ENCODE measurements at regions not wholly inside any gene's neighbourhood (a gene's known extent, or its start where the extent isn't known, plus 50 kb on each side); places are given as distances from the start of the nearest gene placed in this dataset.
A peak's percentile ranks its signal among the peaks of the same experiment; 100 is the strongest.

DNA sequence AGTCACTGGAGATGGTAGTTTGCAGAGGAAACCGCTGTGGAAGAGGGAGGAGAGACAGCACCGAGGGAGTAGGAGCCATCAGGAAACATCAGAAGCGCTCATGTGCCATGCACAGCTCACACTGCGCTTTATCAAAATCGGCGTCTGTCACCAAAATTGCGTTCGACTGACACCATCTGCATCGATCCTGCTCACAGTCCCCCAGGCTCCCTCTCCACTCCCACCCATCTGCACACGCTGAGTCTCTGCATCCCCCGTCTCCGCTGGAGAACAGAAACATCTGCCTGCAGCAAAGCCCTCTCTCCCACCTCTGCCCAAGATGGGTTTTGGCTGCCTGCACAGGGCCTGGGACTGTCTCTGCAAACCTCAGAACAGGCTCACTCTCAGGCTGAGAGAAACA, 187.5 kb upstream of the RPL38 start:
- H3K27ac ChIP-seq (ENCODE audit: low read depth, low read length) = no peak overlapping the region
- peaks cover 10 to 29% (median 17%) of the 10 kb centered on the region in 4 donors for H3K4me1 Mint-ChIP-seq
- H3K27ac Mint-ChIP-seq = no peak overlapping the region
- no peaks in the 10 kb centered on the region for H3K9me3 ChIP-seq (ENCODE audit: control insufficient read depth in 1 of 2, low read length in 2 of 2)
- no peak for DNase-seq
- H3K4me3 ChIP-seq (ENCODE audit: low read length in 2 of 2) = no peak overlapping the region
- H3K36me3 Mint-ChIP-seq = no peaks in the 10 kb centered on the region
- ChIA-PET POLR2A (ENCODE audit: partially characterized antibody) (no interaction called here), CTCF (ENCODE audit: partially characterized antibody) (no interaction called here)
- H3K9me3 Mint-ChIP-seq = peaks cover 0 to 8% (median 1%) of the 10 kb centered on the region in 8 donors
- H3K27me3 Mint-ChIP-seq = peaks cover 4% of the 10 kb centered on the region in 2 donors
- H3K4me3 Mint-ChIP-seq = no peak overlapping the region
- no peaks in the 10 kb centered on the region for H3K27me3 ChIP-seq (ENCODE audit: insufficient read depth, low read length)
- no peaks in the 10 kb centered on the region for H3K36me3 ChIP-seq (ENCODE audit: insufficient read depth, low read length)
- peaks cover 12% of the 10 kb centered on the region for H3K4me1 ChIP-seq (ENCODE audit: insufficient read depth, low read length)
- intact Hi-C loops (cut with micrococcal nuclease) = no loop called here

GRCh38 chr17:74016461-74016860, 187.0 kb upstream of the RPL38 start:
- no peak overlapping the region for H3K27ac ChIP-seq (ENCODE audit: low read depth, low read length)
- intact Hi-C loops (cut with micrococcal nuclease) = no loop called here
- H3K36me3 Mint-ChIP-seq = no peaks in the 10 kb centered on the region

DNA sequence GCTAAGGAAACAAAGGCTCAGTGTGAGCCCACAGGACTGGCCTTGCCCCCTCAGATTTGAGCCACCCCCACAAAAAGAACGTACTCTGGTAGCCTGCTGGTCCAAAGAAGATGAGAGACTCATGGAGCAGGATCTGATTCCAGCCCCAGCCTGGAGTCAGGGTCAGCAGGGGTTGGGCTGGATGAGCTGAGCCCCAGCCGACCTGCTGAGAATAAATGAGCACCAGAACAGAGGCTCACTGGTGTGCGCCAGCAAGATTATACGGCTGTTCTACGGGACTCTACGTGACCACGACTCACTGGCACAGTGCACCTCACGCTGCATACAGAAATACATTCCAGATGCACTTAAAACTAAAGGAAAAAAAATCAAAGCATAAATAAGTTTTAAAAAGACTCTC, 186.0 kb upstream of the RPL38 start:
- intact Hi-C loops (cut with micrococcal nuclease) = no loop called here
- no peaks in the 10 kb centered on the region for H3K27me3 ChIP-seq (ENCODE audit: insufficient read depth, low read length)
- Mint-ChIP-seq H3K4me1 (peaks cover 5 to 17% (median 8%) of the 10 kb centered on the region in 4 donors), H3K4me3 (no peak overlapping the region), H3K9me3 (peaks cover 0 to 8% (median 1%) of the 10 kb centered on the region in 8 donors), H3K27me3 (peaks cover 4% of the 10 kb centered on the region in 2 donors), H3K36me3 (no peaks in the 10 kb centered on the region), H3K27ac (no peak overlapping the region)
- H3K4me1 ChIP-seq (ENCODE audit: insufficient read depth, low read length) = peaks cover 3% of the 10 kb centered on the region
- ChIA-PET POLR2A (ENCODE audit: partially characterized antibody) (no interaction called here), CTCF (ENCODE audit: partially characterized antibody) (no interaction called here)
- H3K4me3 ChIP-seq (ENCODE audit: low read length in 2 of 2) = no peak overlapping the region
- no peaks in the 10 kb centered on the region for H3K9me3 ChIP-seq (ENCODE audit: control insufficient read depth in 1 of 2, low read length in 2 of 2)
- no peak overlapping the region for H3K27ac ChIP-seq (ENCODE audit: low read depth, low read length)
- DNase-seq = no peak
- H3K36me3 ChIP-seq (ENCODE audit: insufficient read depth, low read length) = no peaks in the 10 kb centered on the region

More at GRCh38 chr17:74016461-74016860, 187.0 kb upstream of the RPL38 start:
- ChIA-PET CTCF (ENCODE audit: partially characterized antibody) (no interaction called here), POLR2A (ENCODE audit: partially characterized antibody) (no interaction called here)
- peaks cover 10 to 26% (median 15%) of the 10 kb centered on the region in 4 donors for H3K4me1 Mint-ChIP-seq
- DNase-seq = no peak
- no peak overlapping the region for H3K27ac Mint-ChIP-seq
- H3K27me3 Mint-ChIP-seq = peaks cover 4% of the 10 kb centered on the region in 2 donors
- H3K4me3 Mint-ChIP-seq = no peak overlapping the region
- Histone ChIP-seq H3K27me3 (ENCODE audit: insufficient read depth, low read length) (no peaks in the 10 kb centered on the region), H3K4me1 (ENCODE audit: insufficient read depth, low read length) (peaks cover 12% of the 10 kb centered on the region), H3K4me3 (ENCODE audit: low read length in 2 of 2) (no peak overlapping the region), H3K36me3 (ENCODE audit: insufficient read depth, low read length) (no peaks in the 10 kb centered on the region), H3K9me3 (ENCODE audit: control insufficient read depth in 1 of 2, low read length in 2 of 2) (no peaks in the 10 kb centered on the region)
- peaks cover 0 to 8% (median 1%) of the 10 kb centered on the region in 8 donors for H3K9me3 Mint-ChIP-seq

GRCh38 chr17:74018115-74018514, 185.4 kb upstream of the RPL38 start:
- no peaks in the 10 kb centered on the region for H3K27me3 ChIP-seq (ENCODE audit: insufficient read depth, low read length)
- intact Hi-C loops (cut with micrococcal nuclease) = no loop called here
- DNase-seq = no peak
- H3K9me3 Mint-ChIP-seq = peaks cover 0 to 8% (median 1%) of the 10 kb centered on the region in 8 donors
- no peak overlapping the region for H3K4me3 Mint-ChIP-seq
- H3K4me1 ChIP-seq (ENCODE audit: insufficient read depth, low read length) = no peaks in the 10 kb centered on the region
- CTCF ChIA-PET (ENCODE audit: partially characterized antibody) = interaction anchor here (0.6 kb wide), 1 partner anchor 9 kb away, joined by 3 read pairs; no protein-coding TSS in a partner anchor
- POLR2A ChIA-PET (ENCODE audit: partially characterized antibody) = no interaction called here
- H3K36me3 Mint-ChIP-seq = no peaks in the 10 kb centered on the region
- H3K36me3 ChIP-seq (ENCODE audit: insufficient read depth, low read length) = no peaks in the 10 kb centered on the region
- peaks cover 0 to 11% (median 3%) of the 10 kb centered on the region in 4 donors for H3K4me1 Mint-ChIP-seq
- peaks cover 3 to 4% of the 10 kb centered on the region in 2 donors for H3K27me3 Mint-ChIP-seq
- H3K9me3 ChIP-seq (ENCODE audit: control insufficient read depth in 1 of 2, low read length in 2 of 2) = no peaks in the 10 kb centered on the region
- H3K27ac Mint-ChIP-seq = no peak overlapping the region
- no peak overlapping the region for H3K4me3 ChIP-seq (ENCODE audit: low read length in 2 of 2)
- no peak overlapping the region for H3K27ac ChIP-seq (ENCODE audit: low read depth, low read length)

- POLR2A ChIA-PET (ENCODE audit: partially characterized antibody) = no interaction called here
- Mint-ChIP-seq H3K4me1 (peaks cover 0 to 2% (median under 1%) of the 10 kb centered on the region in 4 donors), H3K27me3 (peaks cover 0 to 3% of the 10 kb centered on the region in 2 donors), H3K36me3 (no peaks in the 10 kb centered on the region), H3K4me3 (peak overlapping the region in 1 of 8 donors; percentile 13), H3K27ac (peak overlapping the region in 1 of 7 donors; percentile 28), H3K9me3 (peaks cover 0 to 8% (median 1%) of the 10 kb centered on the region in 8 donors)
- DNase-seq = no peak
- Histone ChIP-seq H3K36me3 (ENCODE audit: insufficient read depth, low read length) (no peaks in the 10 kb centered on the region), H3K4me3 (ENCODE audit: low read length in 2 of 2) (no peak overlapping the region), H3K4me1 (ENCODE audit: insufficient read depth, low read length) (no peaks in the 10 kb centered on the region), H3K9me3 (ENCODE audit: control insufficient read depth in 1 of 2, low read length in 2 of 2) (no peaks in the 10 kb centered on the region), H3K27ac (ENCODE audit: low read depth, low read length) (no peak overlapping the region), H3K27me3 (ENCODE audit: insufficient read depth, low read length) (no peaks in the 10 kb centered on the region)
- intact Hi-C loops (cut with micrococcal nuclease) = no loop called here
- CTCF ChIA-PET (ENCODE audit: partially characterized antibody) = no interaction called here
Measured at GRCh38 chr17:74019271-74019670, 184.2 kb upstream of the RPL38 start.

- no peak overlapping the region for H3K4me3 ChIP-seq (ENCODE audit: low read length in 2 of 2)
- no peak overlapping the region for H3K27ac ChIP-seq (ENCODE audit: low read depth, low read length)
- no peaks in the 10 kb centered on the region for H3K36me3 ChIP-seq (ENCODE audit: insufficient read depth, low read length)
- CTCF ChIA-PET (ENCODE audit: partially characterized antibody) = interaction anchor here (1.3 kb wide), 1 partner anchor 23 kb away, joined by 3 read pairs; no protein-coding TSS in a partner anchor
- POLR2A ChIA-PET (ENCODE audit: partially characterized antibody) = no interaction called here
- no peaks in the 10 kb centered on the region for H3K27me3 ChIP-seq (ENCODE audit: insufficient read depth, low read length)
- peaks cover 0 to 2% (median under 1%) of the 10 kb centered on the region in 4 donors for H3K4me1 Mint-ChIP-seq
- H3K4me3 Mint-ChIP-seq = no peak overlapping the region
- no peaks in the 10 kb centered on the region for H3K9me3 ChIP-seq (ENCODE audit: control insufficient read depth in 1 of 2, low read length in 2 of 2)
- H3K27me3 Mint-ChIP-seq = peaks cover 0 to 3% of the 10 kb centered on the region in 2 donors
- H3K9me3 Mint-ChIP-seq = peaks cover 0 to 8% (median 1%) of the 10 kb centered on the region in 8 donors
- H3K4me1 ChIP-seq (ENCODE audit: insufficient read depth, low read length) = no peaks in the 10 kb centered on the region
- intact Hi-C loops (cut with micrococcal nuclease) = no loop called here
- H3K36me3 Mint-ChIP-seq = no peaks in the 10 kb centered on the region
- H3K27ac Mint-ChIP-seq = no peak overlapping the region
- DNase-seq = no peak
Measured at GRCh38 chr17:74019860-74020259, 183.6 kb upstream of the RPL38 start.

- ChIA-PET CTCF (ENCODE audit: partially characterized antibody) (interaction anchor here (1.3 kb wide), 1 partner anchor 23 kb away, joined by 3 read pairs; no protein-coding TSS in a partner anchor), POLR2A (ENCODE audit: partially characterized antibody) (no interaction called here)
- no peaks in the 10 kb centered on the region for H3K9me3 ChIP-seq (ENCODE audit: control insufficient read depth in 1 of 2, low read length in 2 of 2)
- H3K27ac ChIP-seq (ENCODE audit: low read depth, low read length) = no peak overlapping the region
- Mint-ChIP-seq H3K27me3 (peaks cover 0 to 3% of the 10 kb centered on the region in 2 donors), H3K36me3 (no peaks in the 10 kb centered on the region), H3K4me3 (no peak overlapping the region), H3K27ac (no peak overlapping the region), H3K9me3 (peaks cover 0 to 2% (median 0%) of the 10 kb centered on the region in 8 donors), H3K4me1 (peaks cover 0 to 2% (median under 1%) of the 10 kb centered on the region in 4 donors)
- H3K36me3 ChIP-seq (ENCODE audit: insufficient read depth, low read length) = no peaks in the 10 kb centered on the region
- H3K4me1 ChIP-seq (ENCODE audit: insufficient read depth, low read length) = no peaks in the 10 kb centered on the region
- H3K27me3 ChIP-seq (ENCODE audit: insufficient read depth, low read length) = no peaks in the 10 kb centered on the region
- H3K4me3 ChIP-seq (ENCODE audit: low read length in 2 of 2) = no peak overlapping the region
- no peak for DNase-seq
- intact Hi-C loops (cut with micrococcal nuclease) = no loop called here
Measured at GRCh38 chr17:74020522-74020921, 183.0 kb upstream of the RPL38 start.
